H9 (cell line): ENCODE measurements at regions not wholly inside any gene's neighbourhood (a gene's known extent, or its start where the extent isn't known, plus 50 kb on each side); places are given as distances from the start of the nearest gene placed in this dataset.
A peak's percentile ranks its signal among the peaks of the same experiment; 100 is the strongest.

ENCODE experiments used
- DNase-seq: peaks from one replicate; pipeline ENCODE4 v3.0.0-alpha.2; 2017
- H2AFZ ChIP-seq: one replicate; pipeline ENCODE4 v1.6.1; 2013; ENCODE audit warnings: mild to moderate bottlenecking, low read length, control low read depth, moderate library complexity
- H2AK5ac ChIP-seq: 2 replicates; pipeline ENCODE4 v1.6.1; 2013; ENCODE audit warnings: low read length, control low read depth, mixed read lengths; ENCODE audit not compliant: insufficient read length
- H2BK120ac ChIP-seq: one replicate; pipeline ENCODE4 v1.6.1; 2013; ENCODE audit warnings: low read depth, mild to moderate bottlenecking, low read length, control low read depth, inconsistent platforms; ENCODE audit not compliant: poor library complexity, severe bottlenecking
- H2BK12ac ChIP-seq: 2 replicates; pipeline ENCODE4 v1.6.1; 2013; ENCODE audit warnings: low read length, control low read depth, mixed read lengths, low read depth; ENCODE audit not compliant: insufficient read length
- H2BK15ac ChIP-seq: 2 replicates; pipeline ENCODE4 v1.6.1; 2013; ENCODE audit warnings: low read depth, low read length, control low read depth
- H2BK20ac ChIP-seq: one replicate; pipeline ENCODE4 v1.6.1; 2013; ENCODE audit warnings: low read depth, mild to moderate bottlenecking, low read length, control low read depth, inconsistent platforms; ENCODE audit not compliant: poor library complexity, severe bottlenecking
- H2BK5ac ChIP-seq: 2 replicates; pipeline ENCODE4 v1.6.1; 2013; ENCODE audit warnings: low read length, control low read depth, mixed read lengths; ENCODE audit not compliant: insufficient read length
- H3K14ac ChIP-seq: 2 replicates; pipeline ENCODE4 v1.6.1; 2013; ENCODE audit warnings: low read length, control low read depth; ENCODE audit not compliant: insufficient read depth
- H3K18ac ChIP-seq: 2 replicates; pipeline ENCODE4 v1.6.1; 2013; ENCODE audit warnings: low read depth, mild to moderate bottlenecking, mixed read lengths, low read length, control low read depth; ENCODE audit not compliant: insufficient read length
- H3K23ac ChIP-seq: 2 replicates; pipeline ENCODE4 v1.6.1; 2013; ENCODE audit warnings: low read length, control low read depth, mixed read lengths, low read depth; ENCODE audit not compliant: insufficient read length
- H3K23me2 ChIP-seq: 2 replicates; pipeline ENCODE4 v1.6.1; 2013; ENCODE audit warnings: low read depth, mild to moderate bottlenecking, mixed read lengths, low read length, control low read depth; ENCODE audit not compliant: insufficient read length, poor library complexity, severe bottlenecking
- H3K27ac ChIP-seq: 2 replicates; pipeline ENCODE4 v1.5.1; 2013; ENCODE audit warnings: low read length, control low read depth, mixed read lengths, low read depth; ENCODE audit not compliant: insufficient read length
- H3K27me3 ChIP-seq: 2 replicates; pipeline ENCODE4 v1.6.1; 2013; ENCODE audit warnings: low read length, control low read depth, inconsistent platforms; ENCODE audit not compliant: insufficient read depth
- H3K4ac ChIP-seq: 2 replicates; pipeline ENCODE4 v1.6.1; 2013; ENCODE audit warnings: low read depth, mild to moderate bottlenecking, control low read depth, inconsistent platforms, low read length, moderate library complexity
- H3K4me1 ChIP-seq: 2 replicates; pipeline ENCODE4 v1.6.1; 2013; ENCODE audit warnings: low read length, control low read depth, inconsistent platforms; ENCODE audit not compliant: insufficient read depth
- H3K4me2 ChIP-seq: 2 replicates; pipeline ENCODE4 v1.6.1; 2013; ENCODE audit warnings: low read length, control low read depth, mixed read lengths; ENCODE audit not compliant: insufficient read length, insufficient read depth
- H3K56ac ChIP-seq: 2 replicates; pipeline ENCODE4 v1.6.1; 2013; ENCODE audit warnings: low read depth, mild to moderate bottlenecking, mixed read lengths, low read length, control low read depth; ENCODE audit not compliant: insufficient read length
- H3K79me1 ChIP-seq: 2 replicates; pipeline ENCODE4 v1.6.1; 2013; ENCODE audit warnings: low read depth, mild to moderate bottlenecking, moderate library complexity, low read length, control low read depth, inconsistent platforms; ENCODE audit not compliant: insufficient read depth, poor library complexity, severe bottlenecking
- H3K79me2 ChIP-seq: 2 replicates; pipeline ENCODE4 v1.6.1; 2013; ENCODE audit warnings: low read length, control low read depth, inconsistent platforms; ENCODE audit not compliant: insufficient read depth
- H3K9ac ChIP-seq: 2 replicates; pipeline ENCODE4 v1.6.1; 2013; ENCODE audit warnings: low read length, control low read depth, mixed read lengths; ENCODE audit not compliant: insufficient read length; ENCODE audit errors: extremely low read depth
- H3K9me3 ChIP-seq: one replicate; pipeline ENCODE4 v1.6.1; 2013; ENCODE audit warnings: low read depth, low read length, inconsistent platforms; ENCODE audit not compliant: control insufficient read depth
- H3T11ph ChIP-seq: one replicate; pipeline ENCODE4 v1.6.1; 2013; ENCODE audit warnings: mild to moderate bottlenecking, low read length, control low read depth, inconsistent platforms
- H4K20me1 ChIP-seq: one replicate; pipeline ENCODE4 v1.6.1; 2013; ENCODE audit not compliant: control insufficient read depth, insufficient read length, insufficient read depth
- H4K5ac ChIP-seq: 2 replicates; pipeline ENCODE4 v1.6.1; 2013; ENCODE audit warnings: low read depth, mild to moderate bottlenecking, mixed read lengths, low read length, control low read depth; ENCODE audit not compliant: insufficient read length
- H4K8ac ChIP-seq: replicated peaks from 2 replicates; pipeline ENCODE4 v1.6.1; 2013; ENCODE audit warnings: low read length, control low read depth, mixed read lengths, low read depth; ENCODE audit not compliant: insufficient read length
- H4K91ac ChIP-seq: 2 replicates; pipeline ENCODE4 v1.6.1; 2013; ENCODE audit warnings: low read depth, mild to moderate bottlenecking, moderate library complexity, mixed read lengths, low read length, control low read depth; ENCODE audit not compliant: insufficient read length
- H3K27ac Mint-ChIP-seq, 3 experiments: 2 replicates in 2 of 3; 3 replicates in 1 of 3; pipeline ENCODE4 v1.8.0; 2020 to 2021; ENCODE audit warnings: mixed read lengths in 3 of 3, mild to moderate bottlenecking in 1 of 3, moderate library complexity in 1 of 3
- H3K27me3 Mint-ChIP-seq: 2 replicates; pipeline ENCODE4 v1.8.0; 2021; ENCODE audit warnings: low read depth, mild to moderate bottlenecking, moderate library complexity, mixed read lengths
- H3K36me3 Mint-ChIP-seq, 3 experiments: 2 replicates in 2 of 3; 3 replicates in 1 of 3; pipeline ENCODE4 v1.8.0; 2020 to 2021; ENCODE audit warnings: low read depth in 3 of 3, mixed read lengths in 3 of 3; ENCODE audit not compliant: insufficient read depth in 1 of 3
- H3K4me1 Mint-ChIP-seq, 2 experiments: 2 replicates each; pipeline ENCODE4 v1.8.0; 2020; ENCODE audit warnings: mixed read lengths in 2 of 2
- H3K4me3 Mint-ChIP-seq, 2 experiments: 2 replicates in 1 of 2; 3 replicates in 1 of 2; pipeline ENCODE4 v1.8.0; 2020 to 2021; ENCODE audit warnings: mild to moderate bottlenecking in 2 of 2, mixed read lengths in 2 of 2, moderate library complexity in 1 of 2
- H3K9me3 Mint-ChIP-seq, 2 experiments: 2 replicates in 1 of 2; 3 replicates in 1 of 2; pipeline ENCODE4 v1.8.0; 2020; ENCODE audit warnings: mild to moderate bottlenecking in 2 of 2, mixed read lengths in 2 of 2, moderate library complexity in 1 of 2
- WGBS: extraction: QIAGEN DNeasy Blood & Tissue Kit; methylation state at CpG from one replicate; pipeline ENCODE4 v1.1.7; 2013; ENCODE audit warnings: missing lambda C conversion rate, low lambda C conversion rate, mixed read lengths; ENCODE audit not compliant: insufficient read length; ENCODE audit errors: extremely low coverage; 5-methylcytosine and 5-hydroxymethylcytosine counted together
- TF ChIP-seq, protein P1 (sequence below): fragments of 200-600 bp; sonication (generic); conservative IDR thresholded peaks from 3 replicates; pipeline ENCODE4 v1.8.0; 2021; ENCODE audit warnings: antibody characterized with exemption, mild to moderate bottlenecking

DNA sequence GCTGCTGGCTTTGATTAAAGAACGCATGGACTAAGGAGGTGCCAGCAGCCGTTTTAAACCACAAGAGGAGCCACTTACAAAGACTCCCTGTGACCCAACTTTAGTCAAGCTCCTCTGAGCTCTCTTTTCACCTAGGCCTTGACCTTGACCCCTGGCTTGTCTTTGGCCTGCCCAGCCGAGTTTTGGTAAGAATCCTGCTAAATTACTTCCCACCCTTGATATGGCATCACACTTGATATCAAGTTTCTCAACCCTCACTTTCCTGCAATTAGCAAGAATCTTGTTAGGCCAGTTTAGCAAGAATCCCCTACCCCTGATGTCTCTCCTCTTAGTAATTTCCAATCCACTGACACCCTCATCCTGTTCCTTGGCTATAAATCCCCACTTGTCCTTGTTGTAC lies 232.8 kb upstream of the SALL1 start:
- Histone ChIP-seq H3K79me2 (no peaks in the 10 kb centered on the region), H3K27ac (no peak overlapping the region), H2BK5ac (no peak overlapping the region), H3K9me3 (no peaks in the 10 kb centered on the region), H3T11ph (no peak overlapping the region), H4K8ac (no peak overlapping the region), H3K4me1 (peaks cover 15% of the 10 kb centered on the region; the same call in 1 of the 2 replicates), H3K27me3 (no peaks in the 10 kb centered on the region), H2BK120ac (no peak overlapping the region), H3K4ac (no peak overlapping the region), H2AFZ (no peak overlapping the region), H2AK5ac (no peak overlapping the region), H3K23me2 (no peaks in the 10 kb centered on the region), H4K5ac (no peak overlapping the region), H3K9ac (no peak overlapping the region), H2BK12ac (no peak overlapping the region), H2BK20ac (no peak overlapping the region), H4K20me1 (no peaks in the 10 kb centered on the region), H3K18ac (no peak overlapping the region), H3K4me2 (no peak overlapping the region), H3K79me1 (no peaks in the 10 kb centered on the region), H4K91ac (no peak overlapping the region), H2BK15ac (no peak overlapping the region), H3K23ac (no peak overlapping the region), H3K14ac (no peak overlapping the region), H3K56ac (no peak overlapping the region)
- Mint-ChIP-seq H3K9me3 (peaks cover under 1 to 6% of the 10 kb centered on the region in 2 experiments; a peak in 4 of 5 replicates), H3K27ac (peak overlapping the region; percentile 1 to 90 (median 37); a peak in 4 of 7 replicates), H3K27me3 (peaks cover 1% of the 10 kb centered on the region; the same call in 1 of the 2 replicates), H3K4me3 (no peak overlapping the region), H3K36me3 (peaks cover under 1 to 13% (median 4%) of the 10 kb centered on the region in 3 experiments; a peak in 5 of 7 replicates), H3K4me1 (peaks cover 45 to 49% of the 10 kb centered on the region in 2 experiments)
- no peak for DNase-seq
- TF ChIP-seq, protein P1, sequence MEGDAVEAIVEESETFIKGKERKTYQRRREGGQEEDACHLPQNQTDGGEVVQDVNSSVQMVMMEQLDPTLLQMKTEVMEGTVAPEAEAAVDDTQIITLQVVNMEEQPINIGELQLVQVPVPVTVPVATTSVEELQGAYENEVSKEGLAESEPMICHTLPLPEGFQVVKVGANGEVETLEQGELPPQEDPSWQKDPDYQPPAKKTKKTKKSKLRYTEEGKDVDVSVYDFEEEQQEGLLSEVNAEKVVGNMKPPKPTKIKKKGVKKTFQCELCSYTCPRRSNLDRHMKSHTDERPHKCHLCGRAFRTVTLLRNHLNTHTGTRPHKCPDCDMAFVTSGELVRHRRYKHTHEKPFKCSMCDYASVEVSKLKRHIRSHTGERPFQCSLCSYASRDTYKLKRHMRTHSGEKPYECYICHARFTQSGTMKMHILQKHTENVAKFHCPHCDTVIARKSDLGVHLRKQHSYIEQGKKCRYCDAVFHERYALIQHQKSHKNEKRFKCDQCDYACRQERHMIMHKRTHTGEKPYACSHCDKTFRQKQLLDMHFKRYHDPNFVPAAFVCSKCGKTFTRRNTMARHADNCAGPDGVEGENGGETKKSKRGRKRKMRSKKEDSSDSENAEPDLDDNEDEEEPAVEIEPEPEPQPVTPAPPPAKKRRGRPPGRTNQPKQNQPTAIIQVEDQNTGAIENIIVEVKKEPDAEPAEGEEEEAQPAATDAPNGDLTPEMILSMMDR: no peak
- no CpG with 5 or more reads among the region's 3 CpGs for WGBS
